Kasumi-1 (cell line): ENCODE measurements at regions not wholly inside any gene's neighbourhood (a gene's known extent, or its start where the extent isn't known, plus 50 kb on each side); places are given as distances from the start of the nearest gene placed in this dataset.
"Not testable (repeated sequence)": the region's sequence is repeated elsewhere in the genome, so short reads cannot be mapped to it uniquely, and the experiment has no call there.

Source experiments
- DNase-seq, 2 experiments: peaks; one replicate each; lab custom pipeline; 2025; lab: John Stamatoyannopoulos, UW

DNA sequence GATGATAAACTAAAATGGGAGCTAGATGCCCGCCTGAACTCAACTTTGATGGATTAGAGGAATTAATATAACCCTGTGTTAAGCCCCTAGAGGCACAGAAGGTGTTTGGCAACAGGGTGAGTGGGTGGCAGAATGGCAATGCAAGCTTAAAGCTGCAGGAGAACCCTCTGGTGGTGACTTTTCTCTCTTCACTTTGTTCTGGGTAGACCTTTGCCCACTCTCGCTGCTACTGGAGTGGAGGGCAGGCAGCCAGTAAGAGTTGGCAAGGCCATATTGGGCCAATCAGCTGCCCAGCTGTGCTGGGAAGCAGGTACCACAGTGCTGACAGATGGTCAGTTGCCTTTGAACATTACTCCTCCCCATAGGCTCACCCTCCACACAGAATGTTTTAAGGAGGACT, 468.2 kb downstream of the MMUT start:
- no peak for DNase-seq

DNA sequence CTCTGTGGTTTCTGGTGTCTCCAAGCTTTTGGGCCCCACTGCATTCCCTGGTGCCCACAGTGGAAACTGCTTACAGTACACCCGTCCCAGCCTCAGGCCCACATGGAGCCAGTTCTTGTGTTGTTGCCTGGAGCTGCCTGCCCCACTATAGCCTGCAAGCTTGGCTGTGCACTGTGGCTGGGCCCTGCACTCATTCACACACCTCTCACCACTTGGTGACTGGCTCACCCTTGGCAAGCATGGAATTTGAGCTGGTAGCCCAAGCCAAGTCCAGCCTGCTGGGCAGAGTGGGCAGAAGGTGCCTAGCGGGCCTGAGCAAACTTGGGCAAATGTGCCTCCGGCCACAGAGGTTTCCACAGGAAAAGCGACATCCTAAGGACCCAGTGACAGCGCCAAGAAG, 472.3 kb downstream of the MMUT start:
- no peak for DNase-seq

DNA sequence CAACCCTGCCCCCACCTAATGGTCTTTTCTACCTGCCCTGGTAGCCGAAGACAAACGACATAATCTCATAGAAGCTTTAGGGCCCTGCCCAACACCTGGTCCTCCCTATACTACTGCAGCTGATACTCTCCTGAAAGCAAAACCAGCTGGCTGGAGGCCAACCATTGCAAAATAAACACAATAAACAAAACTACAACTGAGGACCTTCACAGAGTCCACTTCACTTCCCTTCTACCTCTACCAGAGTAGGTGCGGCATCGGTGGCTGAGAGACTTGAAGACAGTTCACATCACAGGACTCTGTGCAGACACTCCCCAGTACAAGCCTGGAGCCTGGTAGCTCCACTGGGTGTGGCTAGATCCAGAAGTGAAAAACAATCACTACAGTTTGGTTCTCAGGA, 476.2 kb downstream of the MMUT start:
- DNase-seq: no peak

DNA sequence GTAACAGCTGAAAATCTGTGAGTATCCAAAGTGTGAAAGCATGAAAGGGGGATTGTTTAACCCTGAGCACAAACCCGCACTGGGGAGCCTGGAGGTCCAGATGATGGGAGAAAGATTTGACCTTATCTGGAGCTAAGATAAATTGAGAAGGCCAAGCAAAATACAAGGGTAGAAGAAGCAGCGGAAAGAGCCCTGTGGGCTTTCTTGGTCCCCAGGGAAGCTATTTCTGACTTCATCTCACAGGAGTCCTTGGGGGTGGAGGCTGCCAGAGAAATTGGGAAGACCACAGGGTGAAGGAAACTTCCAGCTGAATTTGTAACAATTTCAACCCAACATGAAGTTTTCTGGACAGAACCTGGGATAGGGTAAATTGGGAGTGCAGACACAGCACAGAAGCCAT, 476.9 kb downstream of the MMUT start:
- no peak for DNase-seq

DNA sequence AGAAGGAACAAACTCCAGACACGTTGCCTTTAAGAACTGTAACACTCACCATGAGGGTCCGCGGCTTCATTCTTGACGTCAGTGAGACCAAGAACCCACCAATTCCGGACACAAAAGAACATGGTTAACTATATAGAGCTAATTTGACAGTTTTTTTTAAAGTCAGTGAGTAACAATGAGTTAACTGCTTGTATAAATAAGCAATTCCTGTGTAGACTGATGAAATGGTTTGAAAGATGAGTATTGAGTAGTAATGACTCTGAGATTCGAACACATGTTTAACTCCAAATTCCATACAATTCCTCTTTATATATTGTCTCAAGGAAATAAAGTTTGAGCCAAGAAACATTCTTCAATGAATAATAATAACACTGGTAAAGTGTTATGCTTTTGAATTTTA, 478.0 kb downstream of the MMUT start:
- DNase-seq: no peak

DNA sequence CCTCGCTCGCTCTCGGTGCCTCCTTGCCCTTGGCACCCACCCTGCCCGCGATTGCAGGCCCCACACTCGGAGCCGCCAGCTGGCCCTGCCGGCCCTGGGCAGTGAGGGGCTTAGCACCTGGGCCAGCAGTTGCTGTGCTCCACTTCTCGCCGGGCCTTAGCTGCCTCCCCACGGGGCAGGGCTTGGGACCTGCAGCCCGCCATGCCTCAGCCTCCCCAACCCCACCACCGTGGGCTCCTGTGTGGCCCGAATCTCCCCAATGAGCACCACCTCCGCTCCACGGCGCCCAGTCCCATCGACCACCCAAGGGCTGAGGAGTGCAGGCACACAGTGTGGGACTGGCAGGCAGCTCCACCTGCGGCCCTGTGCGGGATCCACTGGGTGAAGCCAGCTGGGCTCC, 479.1 kb downstream of the MMUT start:
- DNase-seq: not testable (repeated sequence)

DNA sequence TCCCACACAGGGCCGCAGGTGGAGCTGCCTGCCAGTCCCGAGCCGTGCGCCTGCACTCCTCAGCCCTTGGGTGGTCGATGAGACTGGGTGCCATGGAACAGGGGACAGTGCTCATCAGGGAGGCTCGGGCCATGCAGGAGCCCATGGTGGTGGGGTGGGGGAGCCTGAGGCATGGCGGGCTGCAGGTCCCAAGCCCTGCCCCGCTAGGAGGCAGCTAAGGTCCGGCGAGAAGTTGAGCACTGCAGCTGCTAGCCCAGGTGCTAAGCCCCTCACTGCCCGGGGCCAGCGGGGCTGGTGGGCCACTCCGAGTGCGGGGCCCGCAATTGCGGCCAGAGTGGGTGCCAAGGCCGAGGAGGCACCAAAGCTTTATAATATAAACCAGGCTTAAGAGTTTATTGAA, 479.7 kb downstream of the MMUT start:
- no peak for DNase-seq

DNA sequence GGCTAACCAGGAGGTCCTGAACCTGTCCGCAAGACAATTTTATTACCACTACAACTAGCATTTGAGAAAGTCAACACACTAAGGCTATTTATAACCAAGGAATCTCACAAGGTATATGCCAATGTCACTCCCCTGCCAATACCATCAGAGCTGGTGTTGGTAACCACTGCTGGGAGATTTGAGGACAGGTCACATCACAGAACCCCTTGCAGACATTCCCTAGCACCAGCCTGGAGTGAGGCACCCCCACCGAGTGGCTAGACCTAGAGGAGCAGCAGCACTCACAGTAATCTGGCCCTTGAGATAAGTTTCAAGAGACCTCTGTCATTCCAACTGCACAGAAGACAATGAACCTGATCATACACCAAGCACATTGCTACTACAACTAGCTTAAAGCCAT, 483.2 kb downstream of the MMUT start:
- DNase-seq: no peak

DNA sequence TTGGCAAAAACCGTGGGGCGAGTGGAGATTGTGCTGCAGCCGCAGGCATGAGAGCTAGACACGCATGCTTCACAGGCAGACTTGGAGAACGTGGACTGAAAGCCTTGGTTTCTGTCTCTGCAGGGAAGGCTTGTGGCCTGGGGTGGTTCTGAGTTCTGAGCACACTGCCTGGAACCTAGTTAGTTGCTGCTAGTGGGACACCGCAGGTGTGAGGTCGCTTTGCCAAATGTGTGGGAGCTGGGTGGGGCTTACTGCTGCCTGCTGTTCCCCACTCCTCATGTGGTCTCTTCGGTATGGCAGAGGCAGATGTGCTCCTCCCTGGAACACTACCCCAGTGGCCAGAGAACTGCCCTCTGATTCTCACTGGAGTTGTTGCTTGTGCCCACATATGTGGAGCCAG, 484.0 kb downstream of the MMUT start:
- no peak for DNase-seq

DNA sequence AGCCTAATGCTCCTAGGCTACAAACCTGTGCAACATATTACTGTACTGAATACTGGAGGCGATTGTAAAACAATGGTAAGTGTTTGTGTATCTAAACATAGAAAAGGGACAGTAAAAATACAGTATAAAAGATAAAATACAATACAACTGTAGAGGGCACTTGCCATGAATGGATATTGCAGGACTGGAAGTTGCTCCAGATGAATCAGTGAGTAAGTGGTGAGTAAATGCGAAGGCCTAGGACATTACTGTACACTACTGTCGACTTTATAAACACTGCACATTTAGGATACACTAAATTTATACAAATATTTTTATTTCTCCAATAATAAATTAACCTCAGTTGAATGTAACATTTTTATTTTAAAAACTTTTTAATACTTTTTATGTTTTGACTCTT, 485.0 kb downstream of the MMUT start:
- no peak for DNase-seq

DNA sequence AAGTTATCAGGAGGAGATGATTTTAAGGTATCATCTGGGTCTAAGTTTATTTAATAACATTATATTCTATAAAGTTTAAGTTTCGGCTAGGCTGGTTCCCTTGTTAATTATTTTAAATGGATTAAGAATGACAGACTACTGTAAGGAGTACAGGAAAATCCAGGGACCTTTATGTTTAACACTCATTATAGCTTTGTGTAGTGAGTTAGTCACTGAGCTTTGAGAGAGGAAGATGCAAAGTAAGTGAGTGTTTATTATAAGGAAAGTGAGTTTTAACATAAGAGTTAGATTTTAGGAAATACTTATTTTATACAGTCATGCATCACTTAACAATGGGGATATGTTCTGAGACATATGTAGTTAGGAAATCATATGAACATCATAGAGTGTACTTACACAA, 485.5 kb downstream of the MMUT start:
- no peak for DNase-seq

DNA sequence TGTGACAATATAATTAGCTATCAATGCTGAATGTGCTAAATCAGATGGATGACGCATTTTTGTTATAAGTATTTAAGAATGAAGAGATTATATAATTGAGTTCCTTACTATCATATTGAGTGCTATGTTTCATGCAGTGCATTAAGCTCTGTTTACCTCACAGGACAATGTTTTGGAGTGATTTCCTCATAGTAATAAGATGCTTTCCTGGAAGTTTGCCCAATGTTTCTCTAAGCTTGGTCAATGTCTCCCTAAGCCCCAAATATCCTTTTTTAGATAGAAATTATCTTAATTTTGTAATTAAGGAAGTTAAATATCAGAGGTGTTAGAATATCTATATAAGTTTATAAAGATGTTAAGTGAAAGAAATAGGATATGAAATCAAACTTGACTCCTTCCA, 489.6 kb downstream of the MMUT start:
- DNase-seq: no peak

DNA sequence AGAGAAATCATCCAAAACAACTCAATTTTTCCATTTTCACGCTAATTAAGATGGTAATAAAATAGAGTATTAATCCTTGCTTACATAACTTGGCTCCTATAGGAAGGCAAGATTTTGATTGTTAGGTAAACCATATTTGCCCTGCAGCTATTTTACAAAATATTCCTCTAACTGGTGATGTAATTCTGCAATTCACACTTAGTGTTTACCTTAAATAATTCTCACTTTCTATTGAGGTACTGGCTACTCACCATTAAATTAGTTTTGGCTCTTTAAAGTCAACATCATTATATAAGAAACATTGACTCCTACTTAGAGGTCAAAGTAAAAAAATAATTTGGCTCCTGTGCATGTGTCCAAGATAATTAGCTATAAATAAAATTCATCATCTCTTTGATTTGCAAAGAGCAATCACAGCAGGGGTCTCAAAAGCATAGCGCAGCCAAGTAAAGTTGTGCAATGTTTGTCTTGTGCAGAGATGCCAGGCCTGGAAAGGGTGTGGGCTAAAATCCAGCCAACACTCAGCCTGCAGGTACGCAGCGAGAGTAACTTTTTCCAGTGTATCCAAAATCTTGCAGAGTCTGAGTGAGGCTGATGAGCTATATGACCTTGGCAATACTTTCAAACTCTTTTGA, 501.2 kb downstream of the MMUT start:
- DNase-seq: no peak

DNA sequence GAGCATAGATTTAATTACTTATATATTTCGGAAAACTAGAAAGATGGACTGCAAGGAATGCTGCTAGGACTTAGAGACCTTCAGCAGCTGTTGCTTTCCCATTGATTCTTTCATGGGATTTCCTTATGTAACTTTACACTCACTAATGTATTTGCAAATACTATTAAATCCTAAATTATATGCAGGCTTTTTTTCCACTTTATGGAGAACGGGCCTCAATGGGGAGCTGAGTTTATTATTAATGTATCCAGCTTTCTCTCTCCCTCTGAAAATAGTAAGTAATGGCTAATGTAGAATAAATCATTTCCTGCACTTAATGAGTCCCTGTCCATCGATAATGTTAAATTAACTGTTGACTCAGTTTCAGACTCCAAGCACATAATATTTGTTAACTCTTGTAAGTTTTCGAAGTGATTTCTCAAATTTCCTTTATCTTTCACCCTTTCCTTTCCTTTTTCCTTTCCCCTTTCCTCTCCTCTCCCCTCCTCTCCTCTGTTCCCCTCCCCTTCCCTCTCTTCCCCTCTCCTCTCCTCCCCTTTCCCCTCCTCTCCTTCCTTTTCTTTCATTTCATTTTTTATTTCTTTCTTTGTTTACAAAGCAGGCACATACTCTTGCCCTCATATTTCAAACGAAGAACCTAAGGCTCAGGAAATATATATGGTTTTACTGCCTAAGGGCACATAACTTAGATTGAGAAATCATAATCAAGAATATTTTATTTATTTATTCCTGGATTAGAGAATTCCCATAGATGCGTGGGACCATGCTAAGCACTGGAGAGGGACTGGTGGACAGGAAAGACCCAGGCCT, 503.6 kb downstream of the MMUT start:
- DNase-seq: no peak

DNA sequence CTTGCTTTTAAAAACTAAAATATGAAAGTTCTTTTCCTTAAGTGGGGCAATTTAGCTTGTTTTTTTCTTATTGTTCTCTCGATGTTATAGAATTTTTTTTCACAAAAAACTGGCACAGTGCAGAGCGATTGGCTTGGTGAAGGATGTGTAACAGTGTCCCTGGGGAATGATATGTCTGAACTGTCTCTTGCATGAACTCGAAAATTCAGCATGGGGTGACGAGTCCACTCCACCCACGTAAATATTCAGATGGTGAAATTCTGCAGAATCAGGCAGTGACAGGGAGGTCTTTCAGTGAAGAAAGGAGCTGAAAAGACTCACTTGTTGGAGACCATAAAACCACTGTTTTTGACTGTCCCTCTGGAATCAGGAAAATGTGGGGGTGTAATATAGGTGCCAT, 505.3 kb downstream of the MMUT start:
- DNase-seq: no peak

DNA sequence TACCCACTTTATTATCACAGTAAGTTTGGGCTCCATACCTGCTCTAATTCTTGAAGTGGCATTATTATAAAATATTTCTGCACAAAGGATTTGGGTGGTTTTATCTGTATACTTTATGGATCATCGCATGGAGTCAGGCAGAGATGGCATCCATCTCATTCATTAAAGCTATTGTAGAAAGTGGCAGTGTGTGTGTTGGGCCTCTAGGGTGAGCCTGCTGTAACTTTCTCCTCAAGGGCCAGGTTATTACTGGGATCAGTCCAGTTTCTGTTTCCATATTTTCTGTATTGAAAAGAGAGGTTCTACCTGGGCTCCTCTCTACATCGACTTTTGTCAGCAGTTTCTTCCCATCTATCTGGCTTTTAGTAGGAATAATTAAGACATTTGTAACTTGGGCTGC, 511.1 kb downstream of the MMUT start:
- no peak for DNase-seq

DNA sequence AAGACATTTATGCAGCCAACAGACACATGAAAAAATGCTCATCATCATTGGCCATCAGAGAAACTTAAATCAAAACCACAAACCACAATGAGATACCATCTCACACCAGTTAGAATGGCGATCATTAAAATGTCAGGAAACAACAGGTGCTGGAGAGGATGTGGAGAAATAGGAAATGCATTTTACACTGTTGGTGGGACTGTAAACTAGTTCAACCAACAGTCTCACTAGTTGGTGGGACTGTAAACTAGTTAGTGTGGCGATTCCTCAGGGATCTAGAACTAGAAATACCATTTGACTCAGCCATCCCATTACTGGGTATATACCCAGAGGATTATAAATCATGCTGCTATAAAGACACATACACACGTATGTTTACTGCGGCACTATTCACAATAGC, 518.8 kb downstream of the MMUT start:
- DNase-seq: not testable (repeated sequence)

DNA sequence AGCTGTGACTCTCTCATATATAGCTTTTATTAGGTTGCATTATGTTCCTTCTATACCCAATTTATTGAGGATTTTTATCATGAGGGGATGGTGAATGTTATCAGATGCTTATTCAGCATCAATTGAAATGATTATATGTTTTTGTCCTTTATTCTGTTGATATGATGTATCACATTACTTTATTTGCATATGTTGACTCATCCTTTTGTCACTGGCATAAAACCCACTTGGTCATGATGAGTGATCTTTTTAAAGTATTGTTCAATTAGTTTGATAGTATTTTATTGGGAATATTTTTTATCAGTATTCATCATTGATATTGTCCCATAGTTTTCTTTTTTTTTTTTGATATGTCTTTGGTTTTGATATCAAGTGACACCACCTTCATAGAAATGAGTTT, 529.9 kb downstream of the MMUT start:
- DNase-seq: no peak

DNA sequence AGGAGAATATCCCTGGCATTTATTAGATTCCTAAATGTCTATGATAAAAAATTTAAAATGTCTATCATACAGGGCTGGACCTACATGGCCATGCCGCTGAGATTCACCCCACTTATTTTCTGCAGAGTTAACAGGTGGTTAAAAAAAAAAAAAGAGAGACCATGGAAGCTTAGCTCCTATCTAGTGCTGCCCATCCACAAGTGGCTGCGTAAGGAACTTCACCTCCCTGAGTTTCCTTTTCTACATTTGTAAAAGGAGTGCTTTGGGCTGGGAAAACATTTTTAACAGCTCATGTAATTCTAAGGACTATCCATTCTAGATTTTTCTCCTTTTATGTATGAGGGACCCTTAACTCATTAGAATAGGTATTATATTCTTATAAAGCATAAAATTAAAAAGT, 534.1 kb downstream of the MMUT start:
- DNase-seq: peak in 1 of 2 experiments; percentile 3

DNA sequence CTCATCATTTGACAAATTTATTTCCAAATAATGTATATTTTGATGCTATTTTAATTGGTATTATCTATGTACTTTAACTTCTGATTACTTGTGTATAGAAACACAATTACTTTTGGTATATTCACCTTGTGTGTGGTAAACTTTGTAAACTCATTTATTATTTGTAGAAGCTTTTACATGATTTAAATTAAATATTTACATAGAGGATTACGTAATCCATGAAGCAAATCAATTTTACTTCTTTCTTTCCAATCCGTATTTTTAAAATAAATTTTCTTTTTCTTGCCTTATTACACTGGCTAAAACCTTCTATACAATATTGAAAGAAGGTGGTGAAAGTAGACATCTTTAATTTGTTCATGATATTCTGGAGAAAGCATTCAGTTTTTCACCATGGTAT, 540.2 kb downstream of the MMUT start:
- no peak for DNase-seq

DNA sequence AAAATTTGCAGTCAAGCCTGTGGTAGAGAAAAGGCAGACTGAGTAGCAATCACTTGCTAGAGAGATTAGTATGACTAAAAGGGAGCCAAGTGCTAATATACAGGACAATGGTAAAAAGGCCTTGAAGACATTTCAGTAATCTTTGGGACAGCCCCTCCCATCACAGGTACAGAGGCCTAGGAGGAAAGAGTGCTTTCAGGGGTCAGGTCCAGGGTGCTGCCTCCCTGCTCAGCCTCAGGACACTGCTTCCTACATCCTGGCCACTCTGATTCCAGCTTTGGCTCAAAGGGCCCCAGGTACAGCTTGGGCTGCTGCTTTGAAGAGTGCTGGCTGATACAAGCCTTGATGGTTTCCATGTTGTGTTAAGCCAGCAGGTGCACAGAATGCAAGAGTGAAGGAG, 543.5 kb downstream of the MMUT start:
- DNase-seq: no peak

DNA sequence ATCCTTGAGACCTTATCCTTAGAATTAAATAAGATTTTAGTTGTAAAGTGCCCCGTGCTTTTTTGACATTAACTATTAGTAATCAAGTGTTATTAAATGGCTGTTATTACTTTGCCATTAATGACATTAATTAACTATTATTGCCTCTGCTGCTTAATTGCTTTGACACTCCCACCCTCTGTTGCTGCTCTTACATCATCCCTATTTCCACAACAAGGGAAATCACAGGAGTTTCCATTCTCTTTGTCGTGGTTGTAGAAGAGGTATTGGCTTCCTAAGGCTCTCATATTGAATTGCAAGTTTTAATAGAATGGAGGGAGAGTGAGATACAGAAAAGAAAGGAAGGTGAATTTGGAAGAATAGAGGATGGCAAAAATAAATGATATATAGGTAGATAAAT, 545.8 kb downstream of the MMUT start:
- DNase-seq: no peak

DNA sequence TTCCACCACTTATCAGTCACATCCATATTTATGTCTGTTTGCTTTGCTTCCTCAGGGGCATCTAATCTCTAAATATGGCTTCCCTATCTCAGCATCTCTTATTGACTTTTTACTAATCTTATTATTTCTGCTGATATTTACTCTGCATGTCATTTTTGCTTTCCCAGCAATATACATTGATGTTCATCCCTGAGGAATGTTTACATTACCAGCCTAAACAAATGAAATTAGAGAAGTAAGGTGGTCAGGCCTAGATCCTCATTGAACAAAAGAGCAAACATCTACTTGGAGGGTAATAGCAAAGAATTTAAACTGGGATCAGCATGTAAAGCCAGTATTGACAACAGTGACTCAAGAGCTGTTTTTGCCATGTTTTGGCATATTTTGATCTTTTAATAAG, 546.4 kb downstream of the MMUT start:
- DNase-seq: no peak

DNA sequence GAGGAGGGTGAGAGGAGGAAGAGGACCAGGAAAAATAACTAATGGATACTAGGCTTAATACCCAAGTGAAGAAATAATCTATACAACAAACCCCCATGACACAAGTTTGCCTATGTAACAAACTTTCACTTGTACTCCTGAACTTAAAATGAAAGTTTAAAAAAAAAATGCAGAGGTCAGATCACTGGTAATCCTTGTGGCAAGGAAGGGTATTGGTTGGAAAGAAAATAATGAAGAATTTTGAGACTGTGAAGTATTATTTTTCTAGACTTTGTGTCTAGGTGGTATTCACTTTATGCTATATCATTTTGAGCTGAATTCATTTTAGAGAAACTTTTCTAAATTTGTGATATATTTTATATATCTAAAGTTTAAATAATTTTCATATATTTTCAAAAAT, 547.5 kb downstream of the MMUT start:
- DNase-seq: no peak
